ENCODE measurements at regions not wholly inside any gene's neighbourhood (a gene's known extent, or its start where the extent isn't known, plus 50 kb on each side); places are given as distances from the start of the nearest gene placed in this dataset.

DNA sequence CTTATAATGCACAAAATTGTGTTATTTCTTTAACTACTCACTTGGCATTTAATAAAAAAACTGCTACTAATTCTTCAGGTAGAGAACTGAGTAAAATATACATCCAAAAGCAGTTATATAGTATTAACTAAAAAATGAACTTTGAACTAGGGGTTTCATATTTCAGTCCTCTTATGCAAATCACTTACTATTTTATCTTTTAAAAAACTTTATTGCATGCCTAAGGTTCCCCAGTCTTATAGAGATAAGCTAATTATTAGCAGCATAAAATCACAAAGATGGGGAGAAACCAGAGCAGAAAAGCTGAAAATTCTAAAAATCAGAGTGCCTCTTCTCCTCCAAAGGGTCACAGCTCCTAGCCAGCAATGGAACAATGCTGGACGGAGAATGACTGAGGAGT is 228.0 kb downstream of the CALCRL start:
- DNase-seq (ENCODE audit: low spot score, unreplicated experiment) = no peak
- TF ChIP-seq, protein P1, sequence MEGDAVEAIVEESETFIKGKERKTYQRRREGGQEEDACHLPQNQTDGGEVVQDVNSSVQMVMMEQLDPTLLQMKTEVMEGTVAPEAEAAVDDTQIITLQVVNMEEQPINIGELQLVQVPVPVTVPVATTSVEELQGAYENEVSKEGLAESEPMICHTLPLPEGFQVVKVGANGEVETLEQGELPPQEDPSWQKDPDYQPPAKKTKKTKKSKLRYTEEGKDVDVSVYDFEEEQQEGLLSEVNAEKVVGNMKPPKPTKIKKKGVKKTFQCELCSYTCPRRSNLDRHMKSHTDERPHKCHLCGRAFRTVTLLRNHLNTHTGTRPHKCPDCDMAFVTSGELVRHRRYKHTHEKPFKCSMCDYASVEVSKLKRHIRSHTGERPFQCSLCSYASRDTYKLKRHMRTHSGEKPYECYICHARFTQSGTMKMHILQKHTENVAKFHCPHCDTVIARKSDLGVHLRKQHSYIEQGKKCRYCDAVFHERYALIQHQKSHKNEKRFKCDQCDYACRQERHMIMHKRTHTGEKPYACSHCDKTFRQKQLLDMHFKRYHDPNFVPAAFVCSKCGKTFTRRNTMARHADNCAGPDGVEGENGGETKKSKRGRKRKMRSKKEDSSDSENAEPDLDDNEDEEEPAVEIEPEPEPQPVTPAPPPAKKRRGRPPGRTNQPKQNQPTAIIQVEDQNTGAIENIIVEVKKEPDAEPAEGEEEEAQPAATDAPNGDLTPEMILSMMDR (IDR thresholded peaks at IDR 0.05; ENCODE audit: unreplicated experiment) = no peak
- Mint-ChIP-seq H3K27ac (no peak overlapping the region), H3K27me3 (no peaks in the 10 kb centered on the region), H3K9me3 (ENCODE audit: low read depth) (no peaks in the 10 kb centered on the region), H3K4me3 (ENCODE audit: low read depth) (no peak overlapping the region), H3K4me1 (ENCODE audit: low read depth) (peaks cover 4% of the 10 kb centered on the region), H3K36me3 (ENCODE audit: insufficient read depth) (no peaks in the 10 kb centered on the region)

DNA sequence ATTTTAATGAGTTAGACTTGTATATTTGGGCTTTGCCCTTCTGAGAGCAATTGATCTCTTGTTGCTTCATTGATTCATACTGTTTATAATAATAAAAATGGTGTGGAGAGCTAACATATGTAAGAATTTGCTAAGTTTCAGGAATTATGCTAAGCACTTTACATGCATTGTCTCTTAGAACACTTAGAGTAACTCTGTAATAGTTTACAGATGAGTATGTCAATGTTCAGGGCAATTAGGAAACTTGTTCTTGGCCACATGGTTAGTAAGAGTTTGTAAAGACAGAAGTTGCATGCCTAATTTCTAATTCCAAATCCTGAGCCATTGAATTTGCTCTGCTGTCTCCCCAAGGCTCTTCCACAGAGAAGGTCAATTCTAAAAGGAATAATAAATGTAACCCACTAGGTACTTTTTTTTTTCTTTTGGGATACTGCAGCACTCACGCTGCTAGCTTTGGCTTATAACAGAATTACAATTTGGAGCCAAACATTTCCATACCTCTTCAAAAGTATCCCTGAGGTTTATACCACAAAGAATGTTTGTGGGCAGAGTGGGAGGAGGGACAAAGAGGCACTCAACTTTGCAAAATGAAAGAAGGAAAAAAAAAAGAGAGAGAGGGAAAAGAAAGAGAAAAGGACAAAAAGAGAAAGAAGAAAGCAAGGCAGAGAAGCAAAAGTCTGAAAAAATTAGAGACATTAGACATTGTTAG is 232.4 kb downstream of the CALCRL start:
- no peaks in the 10 kb centered on the region for H3K36me3 Mint-ChIP-seq (ENCODE audit: insufficient read depth)
- TF ChIP-seq, protein P1 (IDR thresholded peaks at IDR 0.05; ENCODE audit: unreplicated experiment) = no peak
- peaks cover 2% of the 10 kb centered on the region for H3K4me1 Mint-ChIP-seq (ENCODE audit: low read depth)
- DNase-seq (ENCODE audit: low spot score, unreplicated experiment) = no peak
- no peak overlapping the region for H3K4me3 Mint-ChIP-seq (ENCODE audit: low read depth)
- H3K27ac Mint-ChIP-seq = no peak overlapping the region
- no peaks in the 10 kb centered on the region for H3K9me3 Mint-ChIP-seq (ENCODE audit: low read depth)
- H3K27me3 Mint-ChIP-seq = no peaks in the 10 kb centered on the region

DNA sequence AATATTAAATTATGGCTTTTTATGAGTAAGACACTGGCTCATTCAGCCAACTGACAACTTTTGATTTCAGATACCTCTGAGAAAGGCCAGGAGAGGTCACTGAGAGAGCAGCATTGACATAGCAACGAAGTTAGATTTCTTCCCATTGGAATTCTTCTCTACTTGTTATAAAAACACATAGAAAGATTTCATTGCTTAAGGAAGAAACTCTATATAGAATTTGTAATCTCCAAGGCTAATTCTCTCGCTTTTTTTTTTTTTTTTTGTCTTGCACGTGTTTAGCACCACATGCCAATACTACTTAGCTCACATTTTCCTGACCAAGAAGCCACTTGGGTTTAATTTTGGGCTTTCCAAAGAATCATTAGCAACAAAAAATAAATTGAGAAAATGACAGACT is 233.7 kb downstream of the CALCRL start:
- H3K36me3 Mint-ChIP-seq (ENCODE audit: insufficient read depth) = no peaks in the 10 kb centered on the region
- TF ChIP-seq, protein P1 (IDR thresholded peaks at IDR 0.05; ENCODE audit: unreplicated experiment) = no peak
- no peaks in the 10 kb centered on the region for H3K4me1 Mint-ChIP-seq (ENCODE audit: low read depth)
- H3K27ac Mint-ChIP-seq = no peak overlapping the region
- H3K27me3 Mint-ChIP-seq = no peaks in the 10 kb centered on the region
- no peak overlapping the region for H3K4me3 Mint-ChIP-seq (ENCODE audit: low read depth)
- no peak for DNase-seq (ENCODE audit: low spot score, unreplicated experiment)
- H3K9me3 Mint-ChIP-seq (ENCODE audit: low read depth) = no peaks in the 10 kb centered on the region

- Mint-ChIP-seq H3K36me3 (ENCODE audit: insufficient read depth) (no peaks in the 10 kb centered on the region), H3K4me3 (ENCODE audit: low read depth) (no peak overlapping the region), H3K4me1 (ENCODE audit: low read depth) (no peaks in the 10 kb centered on the region), H3K27ac (no peak overlapping the region), H3K27me3 (no peaks in the 10 kb centered on the region), H3K9me3 (ENCODE audit: low read depth) (no peaks in the 10 kb centered on the region)
- DNase-seq (ENCODE audit: low spot score, unreplicated experiment) = no peak
- TF ChIP-seq, protein P1 (IDR thresholded peaks at IDR 0.05; ENCODE audit: unreplicated experiment) = no peak
These were observed 234.3 kb downstream of the CALCRL start for GRCh38 chr2:187213798-187214197.

- Mint-ChIP-seq H3K4me3 (ENCODE audit: low read depth) (no peak overlapping the region), H3K36me3 (ENCODE audit: insufficient read depth) (no peaks in the 10 kb centered on the region), H3K27me3 (no peaks in the 10 kb centered on the region), H3K27ac (no peak overlapping the region), H3K9me3 (ENCODE audit: low read depth) (no peaks in the 10 kb centered on the region), H3K4me1 (ENCODE audit: low read depth) (no peaks in the 10 kb centered on the region)
- TF ChIP-seq, protein P1 (IDR thresholded peaks at IDR 0.05; ENCODE audit: unreplicated experiment) = no peak
- DNase-seq (ENCODE audit: low spot score, unreplicated experiment) = no peak
These were observed 237.3 kb downstream of the CALCRL start for GRCh38 chr2:187210726-187211125.
